Kidney epithelial cell (primary cell): ENCODE measurements at regions not wholly inside any gene's neighbourhood (a gene's known extent, or its start where the extent isn't known, plus 50 kb on each side); places are given as distances from the start of the nearest gene placed in this dataset.

ENCODE experiments used
- DNase-seq: peaks from one replicate; pipeline ENCODE4 v3.0.0-alpha.2; 2010; ENCODE audit warnings: low read depth
- H3K27me3 ChIP-seq: 2 replicates; pipeline ENCODE4 v1.6.0; 2011; ENCODE audit warnings: low read length; ENCODE audit not compliant: control insufficient read depth, insufficient read depth
- H3K36me3 ChIP-seq: 2 replicates; pipeline ENCODE4 v1.5.1; 2011; ENCODE audit warnings: low read length; ENCODE audit not compliant: control insufficient read depth, insufficient read depth
- H3K4me3 ChIP-seq: 2 replicates; pipeline ENCODE4 v1.5.1; 2011; ENCODE audit warnings: low read depth, mild to moderate bottlenecking, control low read depth, low read length
- TF ChIP-seq, protein P1 (sequence below): IDR thresholded peaks from 2 replicates; pipeline ENCODE4 v1.5.1; 2011; ENCODE audit warnings: mild to moderate bottlenecking, moderate library complexity, low read length, control low read depth, inconsistent platforms; ENCODE audit not compliant: insufficient read depth, poor library complexity, severe bottlenecking

DNA sequence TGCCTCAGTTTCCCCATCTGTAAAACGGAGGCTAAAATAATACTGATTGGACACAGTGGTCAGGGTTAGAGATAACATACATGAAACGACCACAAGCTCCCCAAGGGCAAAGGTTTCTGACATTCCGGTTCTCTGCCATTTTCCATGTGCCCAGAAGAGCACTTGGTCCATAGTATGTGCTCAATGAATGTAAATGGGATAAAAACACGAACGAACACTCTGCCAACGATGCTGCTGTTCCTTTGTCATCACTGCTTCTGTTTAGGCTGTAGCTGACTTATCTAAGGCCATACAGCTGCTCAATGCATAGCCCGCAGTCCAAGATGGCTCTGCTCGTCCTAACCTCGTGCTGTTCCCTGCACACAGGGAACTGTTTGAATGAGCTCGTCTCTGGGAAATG, 102.0 kb downstream of the RMI2 start:
- no peaks in the 10 kb centered on the region for H3K36me3 ChIP-seq
- TF ChIP-seq, protein P1, sequence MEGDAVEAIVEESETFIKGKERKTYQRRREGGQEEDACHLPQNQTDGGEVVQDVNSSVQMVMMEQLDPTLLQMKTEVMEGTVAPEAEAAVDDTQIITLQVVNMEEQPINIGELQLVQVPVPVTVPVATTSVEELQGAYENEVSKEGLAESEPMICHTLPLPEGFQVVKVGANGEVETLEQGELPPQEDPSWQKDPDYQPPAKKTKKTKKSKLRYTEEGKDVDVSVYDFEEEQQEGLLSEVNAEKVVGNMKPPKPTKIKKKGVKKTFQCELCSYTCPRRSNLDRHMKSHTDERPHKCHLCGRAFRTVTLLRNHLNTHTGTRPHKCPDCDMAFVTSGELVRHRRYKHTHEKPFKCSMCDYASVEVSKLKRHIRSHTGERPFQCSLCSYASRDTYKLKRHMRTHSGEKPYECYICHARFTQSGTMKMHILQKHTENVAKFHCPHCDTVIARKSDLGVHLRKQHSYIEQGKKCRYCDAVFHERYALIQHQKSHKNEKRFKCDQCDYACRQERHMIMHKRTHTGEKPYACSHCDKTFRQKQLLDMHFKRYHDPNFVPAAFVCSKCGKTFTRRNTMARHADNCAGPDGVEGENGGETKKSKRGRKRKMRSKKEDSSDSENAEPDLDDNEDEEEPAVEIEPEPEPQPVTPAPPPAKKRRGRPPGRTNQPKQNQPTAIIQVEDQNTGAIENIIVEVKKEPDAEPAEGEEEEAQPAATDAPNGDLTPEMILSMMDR: no peak
- no peak for DNase-seq
- H3K4me3 ChIP-seq: no peak overlapping the region
- H3K27me3 ChIP-seq: peaks cover under 1% of the 10 kb centered on the region

DNA sequence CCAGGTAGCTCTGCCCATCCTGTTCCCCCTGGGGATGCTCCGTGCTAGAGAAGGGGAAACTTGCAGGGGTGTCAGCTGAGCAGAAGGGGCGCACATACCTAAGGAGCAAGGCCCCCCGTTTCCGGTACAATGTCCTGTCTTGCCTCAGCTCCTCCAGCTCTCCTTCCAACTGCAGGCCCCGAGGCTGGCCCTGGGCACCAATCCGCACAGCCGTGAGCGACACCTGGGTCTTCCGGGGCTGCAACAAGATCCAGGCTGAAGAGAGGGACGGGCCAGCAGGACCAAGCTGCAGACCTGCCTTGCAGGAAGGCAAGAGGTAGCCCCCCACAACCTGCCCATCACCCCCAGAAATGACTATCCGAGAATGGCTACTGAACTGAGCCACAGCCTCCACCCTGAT, 102.6 kb downstream of the RMI2 start:
- no peak for DNase-seq
- TF ChIP-seq, protein P1: no peak
- peaks cover 4% of the 10 kb centered on the region for H3K27me3 ChIP-seq
- no peaks in the 10 kb centered on the region for H3K36me3 ChIP-seq
- H3K4me3 ChIP-seq: no peak overlapping the region

DNA sequence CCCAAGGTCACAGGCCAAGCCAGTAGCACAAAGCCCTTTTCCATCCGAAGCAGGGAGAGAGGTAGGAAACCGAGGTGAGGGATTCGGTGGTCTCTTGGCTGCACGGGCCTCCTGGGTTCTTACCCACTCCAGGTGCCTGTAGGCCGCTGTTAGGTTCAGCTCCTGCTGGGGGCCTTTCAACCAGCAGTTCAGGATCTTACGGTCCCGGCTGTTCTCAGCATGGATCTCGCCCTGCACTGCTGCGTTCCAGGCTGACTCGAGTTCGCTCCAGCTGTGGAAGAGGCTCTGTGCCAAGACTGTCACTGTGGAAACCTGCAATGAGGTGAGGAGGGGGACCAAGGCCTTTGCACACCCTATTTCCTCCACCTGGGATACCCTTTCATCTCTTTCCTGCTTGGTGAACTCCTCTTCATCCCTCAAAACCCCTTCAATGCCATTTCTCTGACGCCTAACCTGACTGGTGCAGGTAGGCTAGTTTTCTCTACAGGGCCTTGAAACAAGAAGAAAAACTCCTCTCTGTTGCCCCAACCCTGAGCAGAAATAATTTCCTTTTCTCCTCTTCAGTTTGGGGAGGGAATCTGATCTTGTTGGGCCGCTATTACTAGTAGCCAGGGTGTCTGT, 103.6 kb downstream of the RMI2 start:
- H3K4me3 ChIP-seq: no peak overlapping the region
- no peaks in the 10 kb centered on the region for H3K36me3 ChIP-seq

DNA sequence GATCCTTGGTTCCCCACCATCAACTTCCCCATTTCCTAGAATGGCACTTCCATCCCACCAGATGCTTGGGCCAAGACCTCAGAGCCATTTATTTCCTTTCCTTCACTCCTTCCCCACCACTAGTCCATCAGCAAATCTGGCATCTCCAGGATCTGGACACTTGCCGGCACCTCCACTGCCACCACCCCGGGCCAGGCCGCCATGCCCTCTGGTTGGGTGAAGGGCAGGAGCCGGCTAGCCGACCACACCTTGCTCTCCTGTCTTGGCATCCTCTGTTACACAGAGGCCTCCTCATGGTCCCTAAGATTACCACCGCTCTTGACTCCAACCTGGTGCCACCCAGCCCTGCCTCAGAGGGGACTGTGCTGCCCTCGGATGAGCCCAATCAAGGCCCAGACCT, 104.5 kb downstream of the RMI2 start:
- H3K36me3 ChIP-seq: no peaks in the 10 kb centered on the region
- TF ChIP-seq, protein P1: no peak
- peaks cover 4% of the 10 kb centered on the region for H3K27me3 ChIP-seq
- DNase-seq: no peak
- H3K4me3 ChIP-seq: no peak overlapping the region

More for the DNA sequence above, 103.6 kb downstream of the RMI2 start:
- peaks cover 4% of the 10 kb centered on the region for H3K27me3 ChIP-seq
- TF ChIP-seq, protein P1: no peak
- no peak for DNase-seq

DNA sequence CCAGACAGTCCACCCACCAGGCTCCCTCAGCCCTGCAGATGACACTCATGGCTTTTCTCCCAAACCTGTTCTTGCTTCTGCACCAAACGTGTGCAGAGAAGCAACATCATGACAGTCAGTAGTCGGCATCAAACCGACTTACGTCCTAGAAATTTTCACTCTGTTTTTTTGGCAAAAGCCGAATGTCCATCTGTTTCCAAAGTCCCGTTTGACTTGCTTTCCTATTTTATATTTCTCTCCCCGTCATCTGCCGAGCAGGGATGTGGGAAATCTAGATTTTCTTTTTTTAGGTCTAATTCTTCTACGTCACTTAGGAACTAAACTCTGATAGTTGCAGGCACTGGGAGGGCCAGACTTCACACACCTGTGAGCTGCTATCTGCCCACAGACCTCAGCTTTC, 104.9 kb downstream of the RMI2 start:
- no peak overlapping the region for H3K4me3 ChIP-seq
- TF ChIP-seq, protein P1: no peak
- DNase-seq: no peak
- peaks cover 4% of the 10 kb centered on the region for H3K27me3 ChIP-seq
- H3K36me3 ChIP-seq: no peaks in the 10 kb centered on the region

DNA sequence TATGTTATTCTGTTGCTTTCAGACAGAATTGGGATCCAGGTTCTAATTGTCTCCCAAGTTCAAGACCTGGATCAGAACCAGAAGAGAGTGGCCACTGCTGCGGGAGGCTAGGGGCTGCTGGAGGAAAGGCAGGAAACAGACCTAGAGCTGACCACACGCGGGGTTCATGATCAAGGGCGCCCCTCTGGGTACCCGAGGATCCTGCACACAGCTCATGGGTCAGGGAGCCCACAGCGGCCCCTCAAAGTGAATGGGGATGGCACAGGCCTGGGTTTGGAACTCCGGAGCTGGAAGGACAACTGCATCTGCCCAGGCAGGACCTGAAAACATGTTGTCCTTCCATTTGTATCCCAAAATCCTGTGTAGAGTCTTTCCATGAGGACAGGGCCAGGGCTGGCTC, 107.0 kb downstream of the RMI2 start:
- H3K27me3 ChIP-seq: peaks cover 4% of the 10 kb centered on the region
- TF ChIP-seq, protein P1: no peak
- no peak for DNase-seq
- no peak overlapping the region for H3K4me3 ChIP-seq
- no peaks in the 10 kb centered on the region for H3K36me3 ChIP-seq
